Retina (tissue), 1 donor: ENCODE measurements at regions not wholly inside any gene's neighbourhood (a gene's known extent, or its start where the extent isn't known, plus 50 kb on each side); places are given as distances from the start of the nearest gene placed in this dataset.

ENCODE experiments used
- DNase-seq: peaks from one replicate; pipeline ENCODE4 v3.0.0-alpha.2; 2016

- no peak for DNase-seq
Observed at GRCh38 chr5:73395256-73395655, 53.3 kb downstream of the FOXD1 start.

- no peak for DNase-seq
Observed at GRCh38 chr5:73394610-73395009, 54.0 kb downstream of the FOXD1 start.

- no peak for DNase-seq
Observed at GRCh38 chr5:73393611-73394489, 54.7 kb downstream of the FOXD1 start.

- DNase-seq = no peak
Observed at GRCh38 chr5:73392775-73393174, 55.8 kb downstream of the FOXD1 start.

GRCh38 chr5:73391441-73391881, 57.1 kb downstream of the FOXD1 start:
- no peak for DNase-seq

- no peak for DNase-seq
Observed at GRCh38 chr5:73390972-73391371, 57.6 kb downstream of the FOXD1 start.

GRCh38 chr5:73388740-73389139, 59.8 kb downstream of the FOXD1 start:
- DNase-seq = peak; percentile 28

GRCh38 chr5:73388306-73388684, 60.3 kb downstream of the FOXD1 start:
- no peak for DNase-seq

- DNase-seq = peak; percentile 33
Observed at GRCh38 chr5:73387601-73388305, 60.8 kb downstream of the FOXD1 start.

GRCh38 chr5:73387149-73387591, 61.4 kb downstream of the FOXD1 start:
- no peak for DNase-seq

- DNase-seq = no peak
Observed at GRCh38 chr5:73384861-73385260, 63.7 kb downstream of the FOXD1 start.

GRCh38 chr5:73382401-73382740, 66.2 kb downstream of the FOXD1 start:
- DNase-seq = no peak

GRCh38 chr5:73381590-73382400, 66.8 kb downstream of the FOXD1 start:
- DNase-seq = peak; percentile 91

- peak; percentile 45 for DNase-seq
Observed at GRCh38 chr5:73380710-73381589, 67.6 kb downstream of the FOXD1 start.

GRCh38 chr5:73380041-73380440, 68.5 kb downstream of the FOXD1 start:
- peak; percentile 61 for DNase-seq

GRCh38 chr5:73379435-73379834, 69.1 kb downstream of the FOXD1 start:
- DNase-seq = no peak

- peak; percentile 59 for DNase-seq
Observed at GRCh38 chr5:73378765-73379164, 69.8 kb downstream of the FOXD1 start.

GRCh38 chr5:73378070-73378469, 70.5 kb downstream of the FOXD1 start:
- DNase-seq = no peak

- no peak for DNase-seq
Observed at GRCh38 chr5:73376618-73377170, 71.9 kb downstream of the FOXD1 start.

GRCh38 chr5:73375949-73376348, 72.6 kb downstream of the FOXD1 start:
- DNase-seq = no peak

- DNase-seq = no peak
Observed at GRCh38 chr5:73375191-73375545, 73.4 kb downstream of the FOXD1 start.
